ENCODE measurements at regions not wholly inside any gene's neighbourhood (a gene's known extent, or its start where the extent isn't known, plus 50 kb on each side); places are given as distances from the start of the nearest gene placed in this dataset.
"Not testable (repeated sequence)": the region's sequence is repeated elsewhere in the genome, so short reads cannot be mapped to it uniquely, and the experiment has no call there.

DNA sequence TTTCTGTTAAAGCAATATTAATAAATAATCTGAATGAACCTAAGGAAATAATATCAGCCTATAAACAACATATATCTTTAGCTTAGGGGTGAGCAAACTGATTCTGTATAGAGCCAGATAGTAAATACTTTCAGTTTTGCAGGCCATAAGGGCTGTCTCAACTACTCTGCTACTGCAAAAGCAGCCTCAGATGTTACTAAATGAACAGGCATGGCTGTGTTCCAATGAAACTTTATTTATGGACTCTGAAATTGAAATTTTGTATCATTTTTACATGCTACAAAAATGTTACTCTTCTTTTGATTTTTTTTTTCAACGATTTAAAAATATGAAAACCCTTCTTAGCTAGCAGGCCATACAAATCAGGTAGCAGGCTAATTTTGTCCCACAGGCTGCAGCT, 212.8 kb upstream of the PRICKLE2 start:
- H3K36me3 ChIP-seq (ENCODE audit: insufficient read depth, low read length): no peaks in the 10 kb centered on the region
- no peak overlapping the region for H3K27ac ChIP-seq (ENCODE audit: low read depth, low read length)
- no peak overlapping the region for H3K27ac Mint-ChIP-seq
- H3K4me3 ChIP-seq (ENCODE audit: low read length in 2 of 2): no peak overlapping the region
- no peaks in the 10 kb centered on the region for H3K4me1 ChIP-seq (ENCODE audit: insufficient read depth, low read length)
- POLR2A ChIA-PET (ENCODE audit: partially characterized antibody): no interaction called here
- intact Hi-C loops (cut with micrococcal nuclease): no loop called here
- H3K27me3 ChIP-seq (ENCODE audit: insufficient read depth, low read length): no peaks in the 10 kb centered on the region
- H3K36me3 Mint-ChIP-seq: no peaks in the 10 kb centered on the region
- CTCF ChIA-PET (ENCODE audit: partially characterized antibody): no interaction called here
- H3K9me3 ChIP-seq (ENCODE audit: control insufficient read depth in 1 of 2, low read length in 2 of 2): no peaks in the 10 kb centered on the region
- no peak for DNase-seq
- peaks cover 9 to 13% of the 10 kb centered on the region in 2 donors for H3K27me3 Mint-ChIP-seq
- H3K4me3 Mint-ChIP-seq: no peak overlapping the region
- H3K9me3 Mint-ChIP-seq: peaks cover 4 to 26% (median 10%) of the 10 kb centered on the region in 8 donors
- peaks cover 0 to 2% (median 0%) of the 10 kb centered on the region in 4 donors for H3K4me1 Mint-ChIP-seq

DNA sequence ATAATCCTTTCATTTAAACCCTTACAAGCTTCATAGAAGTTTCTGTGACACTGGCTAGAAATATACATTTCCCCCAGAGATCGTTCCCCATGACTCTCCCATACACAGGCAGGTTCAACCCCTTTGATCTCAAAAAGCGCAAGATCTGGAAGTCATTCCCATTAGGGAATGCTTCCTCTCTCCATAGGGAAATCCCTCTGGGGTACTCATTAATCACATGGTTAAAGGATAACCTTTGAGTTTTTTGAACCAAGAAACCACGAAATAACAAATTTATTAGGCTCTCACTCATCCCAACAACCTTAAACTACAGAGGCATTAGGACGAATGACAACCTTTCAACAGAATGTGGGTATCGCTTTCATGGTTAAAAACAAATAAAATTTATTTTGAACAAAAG, 211.9 kb upstream of the PRICKLE2 start:
- H3K27ac ChIP-seq (ENCODE audit: low read depth, low read length): no peak overlapping the region
- DNase-seq: no peak
- H3K27me3 ChIP-seq (ENCODE audit: insufficient read depth, low read length): no peaks in the 10 kb centered on the region
- Mint-ChIP-seq H3K4me1 (no peaks in the 10 kb centered on the region), H3K27ac (no peak overlapping the region), H3K36me3 (no peaks in the 10 kb centered on the region), H3K4me3 (no peak overlapping the region), H3K27me3 (peaks cover 4 to 7% of the 10 kb centered on the region in 2 donors), H3K9me3 (peaks cover 2 to 36% (median 10%) of the 10 kb centered on the region in 8 donors)
- H3K9me3 ChIP-seq (ENCODE audit: control insufficient read depth in 1 of 2, low read length in 2 of 2): no peaks in the 10 kb centered on the region
- intact Hi-C loops (cut with micrococcal nuclease): no loop called here
- H3K36me3 ChIP-seq (ENCODE audit: insufficient read depth, low read length): no peaks in the 10 kb centered on the region
- H3K4me3 ChIP-seq (ENCODE audit: low read length in 2 of 2): no peak overlapping the region
- ChIA-PET POLR2A (ENCODE audit: partially characterized antibody) (no interaction called here), CTCF (ENCODE audit: partially characterized antibody) (no interaction called here)
- H3K4me1 ChIP-seq (ENCODE audit: insufficient read depth, low read length): no peaks in the 10 kb centered on the region

DNA sequence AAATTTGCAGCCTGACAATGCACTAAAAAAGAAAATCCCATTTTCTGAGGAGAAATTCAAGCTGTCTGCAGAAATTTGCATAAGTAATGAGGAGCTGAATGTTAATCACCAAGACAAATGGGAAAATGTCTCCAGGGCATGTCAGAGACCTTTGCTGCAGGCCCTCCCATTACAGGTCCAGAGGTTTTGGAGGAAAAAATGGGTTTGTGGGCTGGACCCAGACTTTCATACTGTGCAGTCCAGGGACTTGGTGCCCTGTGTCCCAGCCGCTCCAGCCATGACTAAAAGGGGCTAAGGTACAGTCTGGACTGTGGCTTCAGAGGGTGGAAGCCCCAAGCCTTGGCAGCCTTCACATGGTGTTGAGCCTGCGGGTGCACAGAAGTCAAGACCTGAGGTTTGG, 209.8 kb upstream of the PRICKLE2 start:
- H3K27me3 Mint-ChIP-seq; CTCF ChIA-PET (ENCODE audit: partially characterized antibody); H3K27ac ChIP-seq (ENCODE audit: low read depth, low read length); DNase-seq; H3K27ac Mint-ChIP-seq; H3K4me3 Mint-ChIP-seq; H3K36me3 ChIP-seq (ENCODE audit: insufficient read depth, low read length); H3K36me3 Mint-ChIP-seq; intact Hi-C loops (cut with micrococcal nuclease); H3K9me3 ChIP-seq (ENCODE audit: control insufficient read depth in 1 of 2, low read length in 2 of 2); POLR2A ChIA-PET (ENCODE audit: partially characterized antibody); H3K27me3 ChIP-seq (ENCODE audit: insufficient read depth, low read length); H3K4me1 Mint-ChIP-seq; H3K4me3 ChIP-seq (ENCODE audit: low read length in 2 of 2); H3K4me1 ChIP-seq (ENCODE audit: insufficient read depth, low read length): not testable (repeated sequence)
- H3K9me3 Mint-ChIP-seq: peaks cover 2 to 37% (median 13%) of the 10 kb centered on the region in 8 donors

DNA sequence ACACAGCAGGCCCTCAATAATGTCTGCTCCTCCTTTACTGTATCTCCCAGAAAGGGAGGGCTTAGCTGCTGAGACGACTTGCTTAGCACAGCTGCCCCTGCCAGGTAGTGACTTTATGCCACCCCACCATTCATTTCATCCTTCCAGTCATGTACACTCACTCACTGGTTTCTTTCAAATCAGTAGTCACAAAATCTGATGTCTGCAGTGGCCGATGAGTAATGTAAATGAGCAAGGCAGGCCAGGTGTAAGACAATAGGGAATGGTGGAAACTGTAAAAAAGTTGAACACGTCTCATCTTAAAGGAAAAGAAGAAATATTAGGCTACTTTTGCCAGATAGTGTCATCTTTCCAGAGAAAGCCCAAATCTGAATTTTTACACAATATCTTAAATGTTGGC, 207.6 kb upstream of the PRICKLE2 start:
- Histone ChIP-seq H3K36me3 (ENCODE audit: insufficient read depth, low read length) (no peaks in the 10 kb centered on the region), H3K27me3 (ENCODE audit: insufficient read depth, low read length) (no peaks in the 10 kb centered on the region), H3K27ac (ENCODE audit: low read depth, low read length) (no peak overlapping the region), H3K4me3 (ENCODE audit: low read length in 2 of 2) (no peak overlapping the region), H3K9me3 (ENCODE audit: control insufficient read depth in 1 of 2, low read length in 2 of 2) (no peaks in the 10 kb centered on the region), H3K4me1 (ENCODE audit: insufficient read depth, low read length) (no peaks in the 10 kb centered on the region)
- intact Hi-C loops (cut with micrococcal nuclease): no loop called here
- peaks cover 2 to 37% (median 13%) of the 10 kb centered on the region in 8 donors for H3K9me3 Mint-ChIP-seq
- DNase-seq: no peak
- H3K4me1 Mint-ChIP-seq: no peaks in the 10 kb centered on the region
- ChIA-PET POLR2A (ENCODE audit: partially characterized antibody) (no interaction called here), CTCF (ENCODE audit: partially characterized antibody) (no interaction called here)
- H3K4me3 Mint-ChIP-seq: no peak overlapping the region
- H3K27ac Mint-ChIP-seq: no peak overlapping the region
- peaks cover 0 to 2% of the 10 kb centered on the region in 2 donors for H3K27me3 Mint-ChIP-seq
- H3K36me3 Mint-ChIP-seq: no peaks in the 10 kb centered on the region

DNA sequence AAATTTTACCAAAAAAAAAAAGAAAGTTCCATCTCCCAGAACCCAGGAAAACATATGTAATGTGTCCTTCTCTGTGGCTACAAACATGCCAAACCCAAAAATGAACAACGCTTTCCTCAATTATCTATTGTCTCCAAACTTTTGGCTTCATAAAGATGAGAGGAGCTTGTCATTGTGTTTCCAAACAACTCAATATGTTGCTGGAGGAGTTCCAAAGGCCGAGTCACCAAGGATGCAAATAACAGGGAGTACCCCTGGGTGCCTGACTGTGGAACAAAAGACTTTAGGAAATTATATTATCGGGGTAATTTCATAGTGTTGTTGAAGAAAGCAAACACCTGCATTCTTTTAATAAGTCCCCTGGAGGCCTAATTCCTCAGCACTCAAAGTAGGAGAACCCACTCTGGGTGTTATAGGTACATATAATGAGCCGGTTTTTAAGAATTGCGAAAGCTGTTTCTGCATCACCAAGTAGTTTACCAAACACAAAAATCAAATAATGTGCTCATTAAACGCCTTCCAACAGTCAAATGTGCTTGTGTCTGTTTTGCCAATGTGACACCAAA, 206.3 kb upstream of the PRICKLE2 start:
- H3K27ac ChIP-seq (ENCODE audit: low read depth, low read length): no peak overlapping the region
- H3K4me1 Mint-ChIP-seq: no peaks in the 10 kb centered on the region
- H3K36me3 ChIP-seq (ENCODE audit: insufficient read depth, low read length): no peaks in the 10 kb centered on the region
- no peaks in the 10 kb centered on the region for H3K27me3 ChIP-seq (ENCODE audit: insufficient read depth, low read length)
- no peak overlapping the region for H3K4me3 Mint-ChIP-seq
- no peak overlapping the region for H3K4me3 ChIP-seq (ENCODE audit: low read length in 2 of 2)
- DNase-seq: no peak
- intact Hi-C loops (cut with micrococcal nuclease): no loop called here
- H3K4me1 ChIP-seq (ENCODE audit: insufficient read depth, low read length): no peaks in the 10 kb centered on the region
- no peaks in the 10 kb centered on the region for H3K9me3 ChIP-seq (ENCODE audit: control insufficient read depth in 1 of 2, low read length in 2 of 2)
- ChIA-PET POLR2A (ENCODE audit: partially characterized antibody) (no interaction called here), CTCF (ENCODE audit: partially characterized antibody) (interaction anchor here (1.2 kb wide), 1 partner anchor 9 kb away, joined by 4 read pairs; no protein-coding TSS in a partner anchor)
- H3K9me3 Mint-ChIP-seq: peaks cover 2 to 32% (median 9%) of the 10 kb centered on the region in 8 donors
- no peaks in the 10 kb centered on the region for H3K36me3 Mint-ChIP-seq
- H3K27ac Mint-ChIP-seq: no peak overlapping the region
- peaks cover 0 to 2% of the 10 kb centered on the region in 2 donors for H3K27me3 Mint-ChIP-seq

DNA sequence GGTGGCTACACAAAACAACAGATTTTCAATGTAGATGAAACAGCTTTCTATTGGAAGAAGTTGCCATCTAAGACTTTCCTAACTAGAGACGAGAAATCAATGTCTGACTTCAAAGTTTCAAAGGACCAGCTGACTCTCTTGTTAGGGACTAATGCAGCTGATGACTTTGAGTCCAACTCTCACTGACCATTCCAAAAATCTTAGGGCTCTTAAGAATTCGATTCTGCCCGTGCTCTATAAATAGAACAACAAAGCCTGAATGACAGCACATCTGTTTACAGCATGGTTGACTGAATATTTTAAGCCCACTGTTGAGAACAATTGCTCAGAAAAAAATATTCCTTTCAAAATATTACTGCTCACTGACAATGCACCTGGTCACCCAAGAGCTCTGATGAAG, 202.4 kb upstream of the PRICKLE2 start:
- DNase-seq: no peak
- H3K4me1 Mint-ChIP-seq: no peaks in the 10 kb centered on the region
- Histone ChIP-seq H3K9me3 (ENCODE audit: control insufficient read depth in 1 of 2, low read length in 2 of 2) (no peaks in the 10 kb centered on the region), H3K36me3 (ENCODE audit: insufficient read depth, low read length) (no peaks in the 10 kb centered on the region), H3K27ac (ENCODE audit: low read depth, low read length) (no peak overlapping the region), H3K4me3 (ENCODE audit: low read length in 2 of 2) (no peak overlapping the region), H3K27me3 (ENCODE audit: insufficient read depth, low read length) (no peaks in the 10 kb centered on the region), H3K4me1 (ENCODE audit: insufficient read depth, low read length) (no peaks in the 10 kb centered on the region)
- POLR2A ChIA-PET (ENCODE audit: partially characterized antibody): no interaction called here
- intact Hi-C loops (cut with micrococcal nuclease): no loop called here
- no peaks in the 10 kb centered on the region for H3K36me3 Mint-ChIP-seq
- CTCF ChIA-PET (ENCODE audit: partially characterized antibody): no interaction called here
- no peak overlapping the region for H3K4me3 Mint-ChIP-seq
- H3K27ac Mint-ChIP-seq: no peak overlapping the region
- H3K9me3 Mint-ChIP-seq: peaks cover 0 to 7% (median 1%) of the 10 kb centered on the region in 8 donors
- H3K27me3 Mint-ChIP-seq: peaks cover 1 to 4% of the 10 kb centered on the region in 2 donors

DNA sequence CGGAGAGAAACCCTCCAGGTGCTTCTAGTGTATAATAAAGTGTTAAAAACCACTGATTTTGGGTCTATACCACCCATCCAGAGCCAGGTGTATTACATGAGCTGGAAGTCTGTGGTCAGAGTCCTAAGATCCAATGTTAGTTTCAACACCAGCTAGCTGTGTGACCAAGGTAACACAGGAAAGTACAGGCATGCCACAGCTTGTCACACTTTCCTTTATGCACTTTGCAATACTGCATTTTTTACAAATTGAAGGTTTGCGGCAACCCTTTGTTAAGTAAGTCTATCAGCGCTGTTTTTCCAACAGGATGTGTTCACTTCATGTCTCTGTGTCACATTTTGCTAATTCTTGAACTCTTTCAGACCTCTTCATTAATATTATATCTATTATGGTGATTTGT, 201.3 kb upstream of the PRICKLE2 start:
- ChIA-PET POLR2A (ENCODE audit: partially characterized antibody) (no interaction called here), CTCF (ENCODE audit: partially characterized antibody) (no interaction called here)
- Histone ChIP-seq H3K27ac (ENCODE audit: low read depth, low read length) (no peak overlapping the region), H3K9me3 (ENCODE audit: control insufficient read depth in 1 of 2, low read length in 2 of 2) (no peaks in the 10 kb centered on the region), H3K4me1 (ENCODE audit: insufficient read depth, low read length) (no peaks in the 10 kb centered on the region), H3K27me3 (ENCODE audit: insufficient read depth, low read length) (no peaks in the 10 kb centered on the region), H3K4me3 (ENCODE audit: low read length in 2 of 2) (no peak overlapping the region), H3K36me3 (ENCODE audit: insufficient read depth, low read length) (no peaks in the 10 kb centered on the region)
- intact Hi-C loops (cut with micrococcal nuclease): no loop called here
- no peak overlapping the region for H3K4me3 Mint-ChIP-seq
- no peaks in the 10 kb centered on the region for H3K4me1 Mint-ChIP-seq
- peaks cover 0 to 3% (median 0%) of the 10 kb centered on the region in 8 donors for H3K9me3 Mint-ChIP-seq
- peaks cover 1 to 4% of the 10 kb centered on the region in 2 donors for H3K27me3 Mint-ChIP-seq
- H3K36me3 Mint-ChIP-seq: no peaks in the 10 kb centered on the region
- no peak overlapping the region for H3K27ac Mint-ChIP-seq
- DNase-seq: no peak

DNA sequence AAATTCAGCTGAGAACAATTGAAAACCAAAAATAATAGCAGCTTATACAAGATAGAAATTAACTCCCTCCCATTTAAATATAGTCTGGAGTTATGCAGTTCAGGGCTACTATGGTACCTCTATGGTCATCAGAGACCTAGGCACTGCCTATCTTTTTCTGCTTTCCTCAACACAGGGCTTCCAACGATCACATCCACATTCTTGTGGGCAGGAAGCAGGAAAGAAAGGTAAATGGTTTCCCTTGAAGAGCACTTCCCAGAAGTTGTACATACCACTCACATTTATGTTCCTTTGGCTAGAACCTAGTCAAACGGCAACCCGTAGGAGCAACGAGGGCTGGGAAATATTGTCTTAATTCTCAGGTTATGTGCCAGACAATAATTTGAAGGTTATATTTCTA, 197.7 kb upstream of the PRICKLE2 start:
- Mint-ChIP-seq H3K9me3 (no peaks in the 10 kb centered on the region), H3K36me3 (no peaks in the 10 kb centered on the region), H3K4me1 (no peaks in the 10 kb centered on the region), H3K27me3 (peaks cover 1 to 5% of the 10 kb centered on the region in 2 donors), H3K27ac (no peak overlapping the region), H3K4me3 (no peak overlapping the region)
- DNase-seq: no peak
- ChIA-PET CTCF (ENCODE audit: partially characterized antibody) (no interaction called here), POLR2A (ENCODE audit: partially characterized antibody) (no interaction called here)
- H3K36me3 ChIP-seq (ENCODE audit: insufficient read depth, low read length): no peaks in the 10 kb centered on the region
- intact Hi-C loops (cut with micrococcal nuclease): no loop called here
- no peaks in the 10 kb centered on the region for H3K4me1 ChIP-seq (ENCODE audit: insufficient read depth, low read length)
- no peak overlapping the region for H3K4me3 ChIP-seq (ENCODE audit: low read length in 2 of 2)
- H3K27me3 ChIP-seq (ENCODE audit: insufficient read depth, low read length): no peaks in the 10 kb centered on the region
- no peak overlapping the region for H3K27ac ChIP-seq (ENCODE audit: low read depth, low read length)
- no peaks in the 10 kb centered on the region for H3K9me3 ChIP-seq (ENCODE audit: control insufficient read depth in 1 of 2, low read length in 2 of 2)
